Hepatocyte (in vitro differentiated cells): ENCODE measurements at regions not wholly inside any gene's neighbourhood (a gene's known extent, or its start where the extent isn't known, plus 50 kb on each side); places are given as distances from the start of the nearest gene placed in this dataset.

ENCODE experiments used
- CTCF ChIP-seq: fragments of 200-600 bp; sonication (generic); IDR thresholded peaks from 2 replicates; pipeline ENCODE4 v1.5.1; 2016; ENCODE audit warnings: antibody characterized with exemption, mild to moderate bottlenecking; ENCODE audit not compliant: poor library complexity
- EZH2 ChIP-seq: fragments of 200-600 bp; sonication (generic); IDR thresholded peaks from 2 replicates; pipeline ENCODE4 v1.6.1; 2016; ENCODE audit warnings: antibody characterized with exemption, mild to moderate bottlenecking, borderline replicate concordance

GRCh38 chr1:82806133-82806532, 1005.4 kb downstream of the ADGRL2 start:
- TF ChIP-seq CTCF (no peak), EZH2 (no peak)
